ENCODE measurements at regions not wholly inside any gene's neighbourhood (a gene's known extent, or its start where the extent isn't known, plus 50 kb on each side); places are given as distances from the start of the nearest gene placed in this dataset.
"Not testable (repeated sequence)": the region's sequence is repeated elsewhere in the genome, so short reads cannot be mapped to it uniquely, and the experiment has no call there.

- Histone ChIP-seq H3K4me3 (ENCODE audit: low read length in 3 of 3) (no peak overlapping the region), H3K4me1 (ENCODE audit: control insufficient read depth in 2 of 3, insufficient read depth in 2 of 3, low read depth in 1 of 3, low read length in 3 of 3) (no peaks in the 10 kb centered on the region), H3K27me3 (ENCODE audit: control insufficient read depth, insufficient read depth, low read length) (no peaks in the 10 kb centered on the region), H3K36me3 (ENCODE audit: control insufficient read depth in 2 of 3, insufficient read depth in 3 of 3, low read length in 3 of 3) (no peaks in the 10 kb centered on the region), H3K27ac (ENCODE audit: low read depth in 2 of 2, low read length in 2 of 2) (no peak overlapping the region), H3K9me3 (ENCODE audit: control insufficient read depth in 2 of 3, insufficient read depth in 1 of 3, low read length in 3 of 3) (no peaks in the 10 kb centered on the region), H3K9ac (ENCODE audit: low read length in 3 of 3) (no peak overlapping the region)
- FAIRE-seq, result no peak
- TF ChIP-seq CTCF (IDR thresholded peaks at IDR 0.05; ENCODE audit: borderline replicate concordance, extremely low read depth, insufficient read depth), result no peak
- no peak for DNase-seq
- intact Hi-C loops (cut with DNase I), result no loop called here
Measured at GRCh38 chr3:75886971-75887526, 101.7 kb upstream of the ZNF717 start.

- no peak overlapping the region for H3K27ac ChIP-seq (ENCODE audit: low read depth in 2 of 2, low read length in 2 of 2)
- H3K4me1 ChIP-seq (ENCODE audit: control insufficient read depth in 2 of 3, insufficient read depth in 2 of 3, low read depth in 1 of 3, low read length in 3 of 3), result no peaks in the 10 kb centered on the region
- no peak overlapping the region for H3K4me3 ChIP-seq (ENCODE audit: low read length in 3 of 3)
- H3K9me3 ChIP-seq (ENCODE audit: control insufficient read depth in 2 of 3, insufficient read depth in 1 of 3, low read length in 3 of 3), result no peaks in the 10 kb centered on the region
- DNase-seq (no peak), FAIRE-seq (no peak)
- no peaks in the 10 kb centered on the region for H3K36me3 ChIP-seq (ENCODE audit: control insufficient read depth in 2 of 3, insufficient read depth in 3 of 3, low read length in 3 of 3)
- H3K9ac ChIP-seq (ENCODE audit: low read length in 3 of 3), result no peak overlapping the region
- intact Hi-C loops (cut with DNase I), result no loop called here
- no peak for TF ChIP-seq CTCF (IDR thresholded peaks at IDR 0.05; ENCODE audit: borderline replicate concordance, extremely low read depth, insufficient read depth)
- no peaks in the 10 kb centered on the region for H3K27me3 ChIP-seq (ENCODE audit: control insufficient read depth, insufficient read depth, low read length)
Measured at GRCh38 chr3:75894234-75894633, 108.9 kb upstream of the ZNF717 start.

- H3K27me3 ChIP-seq (ENCODE audit: control insufficient read depth, insufficient read depth, low read length), result no peaks in the 10 kb centered on the region
- H3K9me3 ChIP-seq (ENCODE audit: control insufficient read depth in 2 of 3, insufficient read depth in 1 of 3, low read length in 3 of 3), result no peaks in the 10 kb centered on the region
- H3K27ac ChIP-seq (ENCODE audit: low read depth in 2 of 2, low read length in 2 of 2), result no peak overlapping the region
- H3K4me3 ChIP-seq (ENCODE audit: low read length in 3 of 3), result no peak overlapping the region
- intact Hi-C loops (cut with DNase I), result no loop called here
- no peak for FAIRE-seq
- no peak overlapping the region for H3K9ac ChIP-seq (ENCODE audit: low read length in 3 of 3)
- TF ChIP-seq CTCF (IDR thresholded peaks at IDR 0.05; ENCODE audit: borderline replicate concordance, extremely low read depth, insufficient read depth), result no peak
- DNase-seq, result no peak
- no peaks in the 10 kb centered on the region for H3K4me1 ChIP-seq (ENCODE audit: control insufficient read depth in 2 of 3, insufficient read depth in 2 of 3, low read depth in 1 of 3, low read length in 3 of 3)
- H3K36me3 ChIP-seq (ENCODE audit: control insufficient read depth in 2 of 3, insufficient read depth in 3 of 3, low read length in 3 of 3), result no peaks in the 10 kb centered on the region
Measured at GRCh38 chr3:75896265-75896664, 110.9 kb upstream of the ZNF717 start.

- H3K4me3 ChIP-seq (ENCODE audit: low read length in 3 of 3); H3K9me3 ChIP-seq (ENCODE audit: control insufficient read depth in 2 of 3, insufficient read depth in 1 of 3, low read length in 3 of 3); FAIRE-seq; H3K27me3 ChIP-seq (ENCODE audit: control insufficient read depth, insufficient read depth, low read length); H3K9ac ChIP-seq (ENCODE audit: low read length in 3 of 3); H3K27ac ChIP-seq (ENCODE audit: low read depth in 2 of 2, low read length in 2 of 2); DNase-seq; H3K36me3 ChIP-seq (ENCODE audit: control insufficient read depth in 2 of 3, insufficient read depth in 3 of 3, low read length in 3 of 3); intact Hi-C loops (cut with DNase I); H3K4me1 ChIP-seq (ENCODE audit: control insufficient read depth in 2 of 3, insufficient read depth in 2 of 3, low read depth in 1 of 3, low read length in 3 of 3): not testable (repeated sequence)
Measured at GRCh38 chr3:75901446-75901845, 116.1 kb upstream of the ZNF717 start.
